GM12873 (cell line): ENCODE measurements at regions not wholly inside any gene's neighbourhood (a gene's known extent, or its start where the extent isn't known, plus 50 kb on each side); places are given as distances from the start of the nearest gene placed in this dataset.

Source experiments
- TF ChIP-seq, protein P1 (sequence below): IDR thresholded peaks from 2 replicates; pipeline ENCODE4 v1.5.1; 2012; ENCODE audit warnings: low read depth, mild to moderate bottlenecking, moderate library complexity, low read length, control low read depth; ENCODE audit not compliant: insufficient read depth; ENCODE audit errors: missing control alignments

DNA sequence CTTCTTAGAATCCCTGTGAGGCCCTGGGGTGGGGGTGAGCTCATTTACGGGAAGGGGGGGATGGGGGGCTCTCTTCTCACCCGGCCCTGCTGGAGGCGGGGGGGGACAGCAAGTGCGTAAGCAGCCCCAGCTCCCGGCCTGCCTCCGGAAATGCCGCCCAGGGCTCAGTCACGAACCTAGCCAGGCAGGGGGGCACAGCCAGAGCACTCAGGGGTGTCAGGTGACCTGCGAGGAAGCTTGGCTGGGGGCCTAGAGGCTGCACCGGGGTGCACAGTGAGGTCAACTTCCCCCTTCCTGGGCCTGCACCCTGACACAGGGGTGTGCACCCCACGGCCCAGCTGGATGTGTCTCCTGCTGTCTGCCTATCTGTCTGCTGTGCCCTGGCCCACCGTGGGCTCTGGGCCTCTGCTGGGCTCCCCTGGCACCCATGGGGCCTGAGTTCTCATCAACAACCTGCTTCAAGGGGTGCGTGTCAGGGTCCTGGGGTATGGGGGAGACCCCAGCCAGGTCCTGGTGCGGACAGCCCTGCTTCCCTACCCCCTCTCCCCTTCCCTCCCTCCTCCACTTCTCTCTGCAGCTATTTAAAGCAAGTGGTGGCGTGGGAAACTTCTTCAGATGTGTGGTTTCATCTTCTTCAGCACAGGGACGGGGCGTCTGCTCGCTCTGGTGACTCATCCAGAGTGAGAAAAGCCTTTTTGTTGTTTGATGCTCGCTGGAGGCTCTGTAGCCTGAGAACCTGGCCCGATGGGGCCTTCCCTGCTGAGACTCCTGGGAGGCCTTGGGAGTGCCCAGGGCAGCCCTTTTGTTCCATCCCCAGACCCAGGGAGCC is 92.5 kb upstream of the RUNX3 start:
- TF ChIP-seq, protein P1, sequence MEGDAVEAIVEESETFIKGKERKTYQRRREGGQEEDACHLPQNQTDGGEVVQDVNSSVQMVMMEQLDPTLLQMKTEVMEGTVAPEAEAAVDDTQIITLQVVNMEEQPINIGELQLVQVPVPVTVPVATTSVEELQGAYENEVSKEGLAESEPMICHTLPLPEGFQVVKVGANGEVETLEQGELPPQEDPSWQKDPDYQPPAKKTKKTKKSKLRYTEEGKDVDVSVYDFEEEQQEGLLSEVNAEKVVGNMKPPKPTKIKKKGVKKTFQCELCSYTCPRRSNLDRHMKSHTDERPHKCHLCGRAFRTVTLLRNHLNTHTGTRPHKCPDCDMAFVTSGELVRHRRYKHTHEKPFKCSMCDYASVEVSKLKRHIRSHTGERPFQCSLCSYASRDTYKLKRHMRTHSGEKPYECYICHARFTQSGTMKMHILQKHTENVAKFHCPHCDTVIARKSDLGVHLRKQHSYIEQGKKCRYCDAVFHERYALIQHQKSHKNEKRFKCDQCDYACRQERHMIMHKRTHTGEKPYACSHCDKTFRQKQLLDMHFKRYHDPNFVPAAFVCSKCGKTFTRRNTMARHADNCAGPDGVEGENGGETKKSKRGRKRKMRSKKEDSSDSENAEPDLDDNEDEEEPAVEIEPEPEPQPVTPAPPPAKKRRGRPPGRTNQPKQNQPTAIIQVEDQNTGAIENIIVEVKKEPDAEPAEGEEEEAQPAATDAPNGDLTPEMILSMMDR, result no peak

DNA sequence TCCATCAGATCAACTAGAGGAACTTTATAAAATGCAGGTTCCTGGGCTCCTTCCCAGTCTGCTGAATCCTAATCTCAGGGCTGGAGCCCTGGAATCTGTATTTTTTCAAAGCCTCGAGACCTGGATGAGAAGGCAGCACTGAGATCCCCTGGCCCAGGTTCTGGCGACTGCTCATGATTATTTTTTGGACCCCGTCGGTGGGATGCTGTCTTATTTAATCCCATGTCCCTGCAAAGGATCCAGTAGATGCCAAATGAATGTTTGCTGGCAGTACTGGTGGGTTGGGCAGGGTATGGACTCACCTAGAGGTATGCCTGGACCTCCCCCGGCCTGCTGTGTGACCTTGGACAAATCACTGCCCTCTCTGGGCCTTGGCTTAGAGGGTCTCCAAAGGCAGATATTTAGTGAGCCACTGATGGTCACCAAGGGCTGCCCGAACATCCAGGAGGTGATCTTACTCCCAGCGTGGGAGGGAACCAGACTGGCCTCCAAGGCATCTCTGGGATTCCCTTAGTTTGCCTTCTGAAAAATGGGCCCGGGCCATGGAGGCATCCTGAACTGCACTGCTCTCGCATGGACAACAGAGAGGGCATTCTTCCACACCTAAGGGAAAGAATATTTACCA is 91.6 kb upstream of the RUNX3 start:
- TF ChIP-seq, protein P1, result no peak

DNA sequence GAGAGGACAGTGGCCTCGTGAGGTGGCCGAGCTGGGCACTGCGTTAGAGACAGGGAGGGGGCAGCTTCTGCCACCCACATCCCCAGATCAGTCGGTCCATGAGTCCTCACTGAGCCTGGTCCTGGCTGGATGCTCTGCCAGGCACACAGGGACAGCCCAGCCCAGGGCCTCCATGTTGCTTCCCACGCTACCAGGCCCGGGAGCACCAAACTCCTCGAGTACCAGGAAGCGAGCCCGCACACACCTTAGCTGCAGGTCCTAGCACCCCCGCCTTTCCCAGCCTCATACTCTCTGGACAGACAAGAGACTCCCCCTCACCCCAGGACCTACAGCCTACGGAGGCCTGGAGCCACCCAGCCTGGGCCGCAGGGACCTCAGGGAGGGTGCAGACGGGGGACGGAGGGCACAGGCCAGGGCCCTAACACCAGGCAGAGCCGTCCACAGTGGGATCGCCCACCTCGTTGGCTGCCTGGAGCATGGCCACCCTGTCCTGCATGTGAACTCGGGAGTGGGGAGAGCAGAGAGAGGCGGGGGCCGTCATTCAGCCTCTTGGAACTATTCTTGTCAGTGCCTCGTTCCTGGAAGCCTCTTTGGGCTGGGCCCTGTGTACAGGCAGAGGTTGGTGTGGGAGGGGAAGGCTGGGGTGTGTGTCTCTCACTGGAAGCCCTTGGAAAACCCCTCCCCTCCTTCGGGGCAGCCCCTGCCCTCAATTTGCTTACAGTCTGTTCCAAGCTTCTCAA is 90.9 kb upstream of the RUNX3 start:
- TF ChIP-seq, protein P1, result no peak

DNA sequence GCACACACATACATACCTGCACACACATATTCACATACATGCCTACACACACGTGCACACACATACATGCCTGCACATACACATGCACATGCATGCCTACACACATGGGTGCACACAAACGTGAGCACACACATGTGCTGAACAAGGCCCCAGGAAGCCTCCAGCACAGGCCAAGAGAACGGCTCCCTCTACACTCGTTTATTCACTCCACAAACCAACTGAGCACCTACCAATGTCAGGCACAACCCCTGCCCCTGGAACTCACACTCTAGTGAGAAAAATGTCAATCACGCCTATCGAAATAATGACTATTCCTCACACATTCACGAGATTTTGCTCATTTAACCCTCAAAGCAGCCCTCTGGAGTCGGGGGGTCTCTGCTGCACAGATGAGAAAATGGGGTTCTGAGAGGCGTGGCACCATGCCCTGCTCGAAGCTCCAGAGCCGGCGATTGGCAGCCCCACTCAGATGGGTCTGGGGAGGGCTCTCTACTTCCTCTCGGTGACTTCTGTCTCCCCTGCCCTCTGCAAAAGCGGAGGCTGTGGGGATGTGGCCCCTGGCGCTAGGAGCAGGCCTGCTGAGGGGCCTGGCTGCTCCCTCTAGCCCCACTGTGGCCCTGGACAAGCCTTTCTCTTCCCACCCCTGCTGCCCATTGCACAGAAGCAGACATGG is 90.2 kb upstream of the RUNX3 start:
- TF ChIP-seq, protein P1, result no peak

GRCh38 chr1:25019337-25020172 is 89.5 kb upstream of the RUNX3 start:
- TF ChIP-seq, protein P1, result no peak

GRCh38 chr1:25018943-25019336 is 88.9 kb upstream of the RUNX3 start:
- TF ChIP-seq, protein P1, result no peak
